ENCODE measurements at regions not wholly inside any gene's neighbourhood (a gene's known extent, or its start where the extent isn't known, plus 50 kb on each side); places are given as distances from the start of the nearest gene placed in this dataset.
"Not testable (repeated sequence)": the region's sequence is repeated elsewhere in the genome, so short reads cannot be mapped to it uniquely, and the experiment has no call there.

GRCh38 chr2:195164930-195165329 lies 492.1 kb upstream of the SLC39A10 start:
- no peak for DNase-seq (ENCODE audit: low spot score)

GRCh38 chr2:195162918-195163317 lies 494.1 kb upstream of the SLC39A10 start:
- no peak for DNase-seq (ENCODE audit: low spot score)

GRCh38 chr2:195162194-195162593 lies 494.8 kb upstream of the SLC39A10 start:
- DNase-seq (ENCODE audit: low spot score) = no peak

GRCh38 chr2:195160963-195161362 lies 496.1 kb upstream of the SLC39A10 start:
- DNase-seq (ENCODE audit: low spot score) = no peak

GRCh38 chr2:195151711-195152110 lies 505.3 kb upstream of the SLC39A10 start:
- DNase-seq (ENCODE audit: low spot score) = no peak

- no peak for DNase-seq (ENCODE audit: low spot score)
Observed at GRCh38 chr2:195150819-195151218, 506.2 kb upstream of the SLC39A10 start.

- no peak for DNase-seq (ENCODE audit: low spot score)
Observed at GRCh38 chr2:195148004-195148403, 509.0 kb upstream of the SLC39A10 start.

- DNase-seq (ENCODE audit: low spot score) = no peak
Observed at GRCh38 chr2:195146761-195147541, 510.1 kb upstream of the SLC39A10 start.

GRCh38 chr2:195138435-195138834 lies 518.6 kb upstream of the SLC39A10 start:
- no peak for DNase-seq (ENCODE audit: low spot score)

- not testable (repeated sequence) for DNase-seq (ENCODE audit: low spot score)
Observed at GRCh38 chr2:195125889-195126288, 531.1 kb upstream of the SLC39A10 start.

- DNase-seq (ENCODE audit: low spot score) = no peak
Observed at GRCh38 chr2:195124391-195125079, 532.5 kb upstream of the SLC39A10 start.

GRCh38 chr2:195122653-195123052 lies 534.4 kb upstream of the SLC39A10 start:
- no peak for DNase-seq (ENCODE audit: low spot score)

GRCh38 chr2:195121341-195121740 lies 535.7 kb upstream of the SLC39A10 start:
- no peak for DNase-seq (ENCODE audit: low spot score)

- DNase-seq (ENCODE audit: low spot score) = no peak
Observed at GRCh38 chr2:195119231-195119630, 537.8 kb upstream of the SLC39A10 start.

GRCh38 chr2:195118276-195118675 lies 538.8 kb upstream of the SLC39A10 start:
- no peak for DNase-seq (ENCODE audit: low spot score)

GRCh38 chr2:195117011-195117410 lies 540.0 kb upstream of the SLC39A10 start:
- no peak for DNase-seq (ENCODE audit: low spot score)

GRCh38 chr2:195115738-195116137 lies 541.3 kb upstream of the SLC39A10 start:
- DNase-seq (ENCODE audit: low spot score) = no peak

- DNase-seq (ENCODE audit: low spot score) = no peak
Observed at GRCh38 chr2:195108182-195108581, 548.8 kb upstream of the SLC39A10 start.

GRCh38 chr2:195106681-195107380 lies 550.2 kb upstream of the SLC39A10 start:
- no peak for DNase-seq (ENCODE audit: low spot score)

GRCh38 chr2:195105581-195105980 lies 551.4 kb upstream of the SLC39A10 start:
- DNase-seq (ENCODE audit: low spot score) = no peak

GRCh38 chr2:195094330-195094729 lies 562.7 kb upstream of the SLC39A10 start:
- no peak for DNase-seq (ENCODE audit: low spot score)

- no peak for DNase-seq (ENCODE audit: low spot score)
Observed at GRCh38 chr2:195092341-195092740, 564.7 kb upstream of the SLC39A10 start.

- DNase-seq (ENCODE audit: low spot score) = not testable (repeated sequence)
Observed at GRCh38 chr2:195072806-195073205, 584.2 kb upstream of the SLC39A10 start.

Data from CD4-positive, alpha-beta T cell treated with Interleukin-6 at 100 ng/mL for 8 hours (primary cell).